Left ventricle myocardium inferior (tissue), 1 donor: ENCODE measurements at regions not wholly inside any gene's neighbourhood (a gene's known extent, or its start where the extent isn't known, plus 50 kb on each side); places are given as distances from the start of the nearest gene placed in this dataset.

Source experiments
- DNase-seq: peaks from one replicate; pipeline ENCODE4 v3.0.0-alpha.2; 2020
- H3K27ac ChIP-seq: fragments of 200-600 bp; replicated peaks from 2 replicates; pipeline ENCODE4 v1.8.0; 2021
- H3K27me3 ChIP-seq: fragments of 200-600 bp; 2 replicates; pipeline ENCODE4 v1.8.0; 2021; ENCODE audit warnings: low read depth
- H3K36me3 ChIP-seq: fragments of 200-600 bp; 2 replicates; pipeline ENCODE4 v1.8.0; 2021
- H3K4me1 ChIP-seq: fragments of 200-600 bp; 2 replicates; pipeline ENCODE4 v1.8.0; 2021
- H3K4me3 ChIP-seq: fragments of 200-600 bp; 2 replicates; pipeline ENCODE4 v1.8.0; 2021; ENCODE audit warnings: mild to moderate bottlenecking, moderate library complexity
- H3K9me3 ChIP-seq: fragments of 200-600 bp; replicated peaks from 2 replicates; pipeline ENCODE4 v1.8.0; 2021
- CTCF ChIP-seq: fragments of 200-600 bp; IDR thresholded peaks from 2 replicates; pipeline ENCODE4 v1.8.0; 2021; ENCODE audit warnings: antibody characterized with exemption, mild to moderate bottlenecking, borderline replicate concordance
- intact Hi-C: fragments of 100-400 bp; cut with micrococcal nuclease; formaldehyde crosslinking; loops from one replicate; pipeline ENCODE4 v1.11.0; 2022
- donor health status: DM: no; HTN: yes; CAD: no; lungs with severe emphysema.

GRCh38 chr19:22545751-22546150 is 88.4 kb upstream of the ZNF492 start:
- H3K9me3 ChIP-seq: peaks cover 26% of the 10 kb centered on the region
- H3K27ac ChIP-seq: no peak overlapping the region
- H3K4me1 ChIP-seq: no peaks in the 10 kb centered on the region
- peak; percentile 22 for DNase-seq
- H3K36me3 ChIP-seq: no peaks in the 10 kb centered on the region
- intact Hi-C loops: no loop called here
- H3K4me3 ChIP-seq: no peak overlapping the region
- TF ChIP-seq CTCF: peak; percentile 69
- no peaks in the 10 kb centered on the region for H3K27me3 ChIP-seq

- Histone ChIP-seq H3K4me3 (no peak overlapping the region), H3K9me3 (no peaks in the 10 kb centered on the region), H3K27me3 (peaks cover 44% of the 10 kb centered on the region), H3K27ac (no peak overlapping the region), H3K36me3 (no peaks in the 10 kb centered on the region), H3K4me1 (no peaks in the 10 kb centered on the region)
- DNase-seq: no peak
- intact Hi-C loops: no loop called here
- no peak for TF ChIP-seq CTCF
These were observed 100.4 kb upstream of the ZNF492 start for GRCh38 chr19:22533761-22534160.

- no peaks in the 10 kb centered on the region for H3K36me3 ChIP-seq
- no peaks in the 10 kb centered on the region for H3K4me1 ChIP-seq
- peak overlapping the region; percentile 58 for H3K4me3 ChIP-seq
- H3K27me3 ChIP-seq: peaks cover 44% of the 10 kb centered on the region
- intact Hi-C loops: no loop called here
- peak; percentile 64 for DNase-seq
- no peak for TF ChIP-seq CTCF
- no peaks in the 10 kb centered on the region for H3K9me3 ChIP-seq
- peak overlapping the region; percentile 2 for H3K27ac ChIP-seq
These were observed 101.5 kb upstream of the ZNF492 start for GRCh38 chr19:22532388-22533300.

- peak overlapping the region; percentile 58 for H3K4me3 ChIP-seq
- intact Hi-C loops: no loop called here
- H3K27ac ChIP-seq: no peak overlapping the region
These were observed 104.1 kb upstream of the ZNF492 start for GRCh38 chr19:22530042-22530441.

GRCh38 chr19:22528956-22529355 is 105.2 kb upstream of the ZNF492 start:
- TF ChIP-seq CTCF: no peak
- DNase-seq: no peak
- Histone ChIP-seq H3K9me3 (no peaks in the 10 kb centered on the region), H3K4me3 (peak overlapping the region; percentile 58), H3K36me3 (no peaks in the 10 kb centered on the region), H3K27ac (peak overlapping the region; percentile 50), H3K4me1 (no peaks in the 10 kb centered on the region), H3K27me3 (peaks cover 58% of the 10 kb centered on the region)
- intact Hi-C loops: no loop called here

More at GRCh38 chr19:22530042-22530441, 104.1 kb upstream of the ZNF492 start:
- Histone ChIP-seq H3K9me3 (no peaks in the 10 kb centered on the region), H3K36me3 (no peaks in the 10 kb centered on the region), H3K4me1 (no peaks in the 10 kb centered on the region), H3K27me3 (peaks cover 51% of the 10 kb centered on the region)
- no peak for TF ChIP-seq CTCF
- no peak for DNase-seq
